ENCODE measurements at regions not wholly inside any gene's neighbourhood (a gene's known extent, or its start where the extent isn't known, plus 50 kb on each side); places are given as distances from the start of the nearest gene placed in this dataset.

- intact Hi-C loops (cut with DNase I, micrococcal nuclease): no loop called here
- Mint-ChIP-seq H3K4me1 (ENCODE audit: low read depth) (no peaks in the 10 kb centered on the region), H3K4me3 (no peak overlapping the region), H3K27me3 (no peaks in the 10 kb centered on the region), H3K36me3 (ENCODE audit: low read depth) (no peaks in the 10 kb centered on the region), H3K9me3 (no peaks in the 10 kb centered on the region), H3K27ac (no peak overlapping the region)
- Histone ChIP-seq H3K36me3 (ENCODE audit: insufficient read depth, low read length) (no peaks in the 10 kb centered on the region), H3K27me3 (ENCODE audit: control insufficient read depth in 1 of 2, insufficient read depth in 2 of 2, low read length in 2 of 2) (no peaks in the 10 kb centered on the region), H3K27ac (ENCODE audit: low read depth in 1 of 2, low read length in 2 of 2) (no peak overlapping the region), H3K4me1 (ENCODE audit: insufficient read depth, low read length) (no peaks in the 10 kb centered on the region), H3K9me3 (ENCODE audit: control insufficient read depth in 1 of 2, insufficient read depth in 1 of 2, low read length in 2 of 2) (peaks cover 0 to 5% of the 10 kb centered on the region in 2 experiments), H3K4me3 (ENCODE audit: low read length) (no peak overlapping the region)
- ATAC-seq (ENCODE audit: poor library complexity) (no peak), DNase-seq (no peak)
- ChIA-PET CTCF (no interaction called here), POLR2A (no interaction called here)
- TF ChIP-seq, protein P1, sequence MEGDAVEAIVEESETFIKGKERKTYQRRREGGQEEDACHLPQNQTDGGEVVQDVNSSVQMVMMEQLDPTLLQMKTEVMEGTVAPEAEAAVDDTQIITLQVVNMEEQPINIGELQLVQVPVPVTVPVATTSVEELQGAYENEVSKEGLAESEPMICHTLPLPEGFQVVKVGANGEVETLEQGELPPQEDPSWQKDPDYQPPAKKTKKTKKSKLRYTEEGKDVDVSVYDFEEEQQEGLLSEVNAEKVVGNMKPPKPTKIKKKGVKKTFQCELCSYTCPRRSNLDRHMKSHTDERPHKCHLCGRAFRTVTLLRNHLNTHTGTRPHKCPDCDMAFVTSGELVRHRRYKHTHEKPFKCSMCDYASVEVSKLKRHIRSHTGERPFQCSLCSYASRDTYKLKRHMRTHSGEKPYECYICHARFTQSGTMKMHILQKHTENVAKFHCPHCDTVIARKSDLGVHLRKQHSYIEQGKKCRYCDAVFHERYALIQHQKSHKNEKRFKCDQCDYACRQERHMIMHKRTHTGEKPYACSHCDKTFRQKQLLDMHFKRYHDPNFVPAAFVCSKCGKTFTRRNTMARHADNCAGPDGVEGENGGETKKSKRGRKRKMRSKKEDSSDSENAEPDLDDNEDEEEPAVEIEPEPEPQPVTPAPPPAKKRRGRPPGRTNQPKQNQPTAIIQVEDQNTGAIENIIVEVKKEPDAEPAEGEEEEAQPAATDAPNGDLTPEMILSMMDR (IDR thresholded peaks at IDR 0.05): no peak
Observed at GRCh38 chr5:126268697-126269315, 154.4 kb upstream of the GRAMD2B start.

DNA sequence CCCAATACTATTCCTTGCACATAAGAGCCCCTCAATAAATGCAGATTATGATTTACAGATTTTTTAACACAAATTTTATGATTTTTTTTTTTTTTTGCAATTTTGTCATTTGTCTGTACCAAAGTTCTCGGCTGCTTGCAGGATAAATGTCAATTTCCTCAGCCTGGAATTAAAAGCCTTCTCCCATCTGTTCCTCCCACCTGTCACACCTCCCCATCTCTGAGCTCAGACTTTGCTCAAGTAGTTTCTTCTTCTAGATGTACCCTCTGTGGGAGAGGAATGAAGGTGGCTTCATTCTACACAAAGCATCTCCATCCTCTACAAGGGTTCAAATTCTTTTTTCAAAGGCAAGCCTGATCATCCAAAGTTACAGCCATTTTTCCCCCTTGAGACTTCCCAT lies 153.7 kb upstream of the GRAMD2B start:
- no peak overlapping the region for H3K4me3 Mint-ChIP-seq
- H3K27ac Mint-ChIP-seq: no peak overlapping the region
- no peaks in the 10 kb centered on the region for H3K4me1 ChIP-seq (ENCODE audit: insufficient read depth, low read length)
- no peak overlapping the region for H3K27ac ChIP-seq (ENCODE audit: low read depth in 1 of 2, low read length in 2 of 2)
- H3K4me1 Mint-ChIP-seq (ENCODE audit: low read depth): no peaks in the 10 kb centered on the region
- no peak overlapping the region for H3K4me3 ChIP-seq (ENCODE audit: low read length)
- TF ChIP-seq, protein P1 (IDR thresholded peaks at IDR 0.05): no peak
- H3K9me3 ChIP-seq (ENCODE audit: control insufficient read depth in 1 of 2, insufficient read depth in 1 of 2, low read length in 2 of 2): peaks cover 0 to 5% of the 10 kb centered on the region in 2 experiments
- CTCF ChIA-PET: no interaction called here
- no peaks in the 10 kb centered on the region for H3K36me3 ChIP-seq (ENCODE audit: insufficient read depth, low read length)
- H3K9me3 Mint-ChIP-seq: no peaks in the 10 kb centered on the region
- ATAC-seq (ENCODE audit: poor library complexity) (no peak), DNase-seq (no peak)
- POLR2A ChIA-PET: no interaction called here
- intact Hi-C loops (cut with DNase I, micrococcal nuclease): no loop called here
- H3K27me3 ChIP-seq (ENCODE audit: control insufficient read depth in 1 of 2, insufficient read depth in 2 of 2, low read length in 2 of 2): no peaks in the 10 kb centered on the region
- H3K27me3 Mint-ChIP-seq: no peaks in the 10 kb centered on the region
- no peaks in the 10 kb centered on the region for H3K36me3 Mint-ChIP-seq (ENCODE audit: low read depth)

GRCh38 chr5:126271141-126271540 lies 152.1 kb upstream of the GRAMD2B start:
- ATAC-seq (ENCODE audit: poor library complexity) (no peak), DNase-seq (no peak)
- POLR2A ChIA-PET: no interaction called here
- Histone ChIP-seq H3K9me3 (ENCODE audit: control insufficient read depth in 1 of 2, insufficient read depth in 1 of 2, low read length in 2 of 2) (peaks cover 0 to under 1% of the 10 kb centered on the region in 2 experiments), H3K36me3 (ENCODE audit: insufficient read depth, low read length) (no peaks in the 10 kb centered on the region), H3K27me3 (ENCODE audit: control insufficient read depth in 1 of 2, insufficient read depth in 2 of 2, low read length in 2 of 2) (no peaks in the 10 kb centered on the region), H3K4me1 (ENCODE audit: insufficient read depth, low read length) (no peaks in the 10 kb centered on the region), H3K27ac (ENCODE audit: low read depth in 1 of 2, low read length in 2 of 2) (no peak overlapping the region), H3K4me3 (ENCODE audit: low read length) (no peak overlapping the region)
- TF ChIP-seq, protein P1 (IDR thresholded peaks at IDR 0.05): no peak
- H3K27me3 Mint-ChIP-seq: no peaks in the 10 kb centered on the region
- intact Hi-C loops (cut with DNase I, micrococcal nuclease): no loop called here
- H3K36me3 Mint-ChIP-seq (ENCODE audit: low read depth): no peaks in the 10 kb centered on the region
- no peak overlapping the region for H3K4me3 Mint-ChIP-seq
- CTCF ChIA-PET: no interaction called here
- H3K4me1 Mint-ChIP-seq (ENCODE audit: low read depth): no peaks in the 10 kb centered on the region
- no peak overlapping the region for H3K27ac Mint-ChIP-seq
- H3K9me3 Mint-ChIP-seq: no peaks in the 10 kb centered on the region

Data from CD4-positive, alpha-beta T cell (primary cell).